GM23248 (cell line): ENCODE measurements at regions not wholly inside any gene's neighbourhood (a gene's known extent, or its start where the extent isn't known, plus 50 kb on each side); places are given as distances from the start of the nearest gene placed in this dataset.
"Not testable (repeated sequence)": the region's sequence is repeated elsewhere in the genome, so short reads cannot be mapped to it uniquely, and the experiment has no call there.

Source experiments
- DNase-seq: peaks from one replicate; pipeline ENCODE4 v3.0.0-alpha.2; 2015
- H2AFZ ChIP-seq: fragments of 200-600 bp; sonication (generic); 2 replicates; pipeline ENCODE4 v1.6.1; 2016; ENCODE audit warnings: antibody characterized with exemption
- H3F3A ChIP-seq: fragments of 200-600 bp; sonication (generic); 2 replicates; pipeline ENCODE4 v1.6.1; 2016; ENCODE audit warnings: mild to moderate bottlenecking, antibody characterized with exemption, mixed run types; ENCODE audit not compliant: insufficient read depth
- H3K27ac ChIP-seq: fragments of 200-600 bp; sonication (generic); 2 replicates; pipeline ENCODE4 v1.5.1; 2016; ENCODE audit warnings: mild to moderate bottlenecking
- H3K27me3 ChIP-seq: fragments of 200-600 bp; sonication (generic); replicated peaks from 2 replicates; pipeline ENCODE4 v1.6.1; 2016; ENCODE audit warnings: mild to moderate bottlenecking; ENCODE audit not compliant: insufficient read depth
- H3K36me3 ChIP-seq: fragments of 200-600 bp; sonication (generic); 2 replicates; pipeline ENCODE4 v1.6.1; 2016; ENCODE audit warnings: low read depth, mild to moderate bottlenecking
- H3K4me1 ChIP-seq: fragments of 200-600 bp; sonication (generic); 2 replicates; pipeline ENCODE4 v1.6.1; 2016; ENCODE audit warnings: mild to moderate bottlenecking; ENCODE audit not compliant: insufficient read depth
- H3K4me2 ChIP-seq: fragments of 200-600 bp; sonication (generic); one replicate; pipeline ENCODE4 v1.6.1; 2016; ENCODE audit warnings: mild to moderate bottlenecking; ENCODE audit not compliant: unreplicated experiment
- H3K4me3 ChIP-seq: fragments of 200-600 bp; sonication (generic); 2 replicates; pipeline ENCODE4 v1.5.1; 2016; ENCODE audit warnings: mild to moderate bottlenecking
- H3K79me2 ChIP-seq: fragments of 200-600 bp; sonication (generic); 2 replicates; pipeline ENCODE4 v1.6.1; 2016; ENCODE audit warnings: mild to moderate bottlenecking; ENCODE audit not compliant: insufficient read depth
- H3K9ac ChIP-seq: fragments of 200-600 bp; sonication (generic); 2 replicates; pipeline ENCODE4 v1.6.1; 2016; ENCODE audit warnings: mild to moderate bottlenecking
- H3K9me2 ChIP-seq: fragments of 200-600 bp; sonication (generic); 2 replicates; pipeline ENCODE4 v1.6.1; 2016; ENCODE audit warnings: mixed run types, mild to moderate bottlenecking, moderate library complexity; ENCODE audit not compliant: insufficient read depth
- H3K9me3 ChIP-seq: fragments of 200-600 bp; sonication (generic); one replicate; pipeline ENCODE4 v1.6.1; 2017; ENCODE audit warnings: low read depth
- H4K20me1 ChIP-seq: fragments of 200-600 bp; sonication (generic); 2 replicates; pipeline ENCODE4 v1.6.0; 2016; ENCODE audit not compliant: insufficient read depth
- EZH2 ChIP-seq: fragments of 200-600 bp; sonication (generic); IDR thresholded peaks from 2 replicates; pipeline ENCODE4 v1.6.1; 2018; ENCODE audit warnings: antibody characterized with exemption, mild to moderate bottlenecking; ENCODE audit not compliant: insufficient read depth, poor library complexity, severe bottlenecking
- EZH2phosphoT487 ChIP-seq: fragments of 200-600 bp; sonication (generic); IDR thresholded peaks from 2 replicates; pipeline ENCODE4 v1.6.1; 2018; ENCODE audit warnings: antibody characterized with exemption, moderate library complexity, mild to moderate bottlenecking, low read depth; ENCODE audit not compliant: insufficient read depth
- WGBS, 2 experiments: methylation state at CpG; one replicate each; pipeline ENCODE4 v1.1.6; 2015 to 2017; ENCODE audit warnings: low lambda C conversion rate in 2 of 2, low coverage in 1 of 2; ENCODE audit errors: missing lambda C conversion rate in 2 of 2; 5-methylcytosine and 5-hydroxymethylcytosine counted together
- in situ Hi-C: fragments of 300-500 bp; cut with MboI; formaldehyde crosslinking; loops from 2 replicates; pipeline ENCODE4 v1.15.0; 2020

DNA sequence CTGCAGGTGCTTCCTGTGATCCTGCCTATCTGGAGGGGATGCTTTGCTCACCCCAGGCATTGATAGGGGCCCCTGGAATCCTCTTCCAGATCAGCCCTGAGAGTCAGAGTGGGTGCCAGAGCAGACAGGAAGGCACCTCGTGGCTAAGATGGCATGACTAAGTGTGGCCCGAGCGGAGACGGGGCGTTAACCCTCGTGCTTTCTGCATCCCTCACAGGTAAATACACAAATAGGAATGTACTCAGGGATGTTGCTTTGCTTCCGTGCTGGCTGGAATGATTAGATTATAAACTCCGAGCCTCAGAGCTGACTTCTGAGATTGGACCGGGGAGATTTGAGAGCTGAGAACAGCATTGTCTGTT, 312.7 kb upstream of the B3GAT1 start:
- no peaks in the 10 kb centered on the region for H3F3A ChIP-seq
- H3K36me3 ChIP-seq: no peaks in the 10 kb centered on the region
- no peak for DNase-seq
- no peaks in the 10 kb centered on the region for H3K9me3 ChIP-seq
- H3K4me3 ChIP-seq: no peak overlapping the region
- no peaks in the 10 kb centered on the region for H4K20me1 ChIP-seq
- no peaks in the 10 kb centered on the region for H3K9me2 ChIP-seq
- no peak overlapping the region for H3K27ac ChIP-seq
- H3K9ac ChIP-seq: no peak overlapping the region
- whole genome bisulfite sequencing, 2 experiments: 31 to 42% methylated on average over 9 of the region's 9 CpGs
- no peaks in the 10 kb centered on the region for H3K4me1 ChIP-seq
- H3K27me3 ChIP-seq: no peaks in the 10 kb centered on the region
- H3K79me2 ChIP-seq: no peaks in the 10 kb centered on the region
- in situ Hi-C loops: no loop called here
- TF ChIP-seq EZH2phosphoT487 (no peak), EZH2 (no peak)
- H2AFZ ChIP-seq: no peak overlapping the region
- no peak overlapping the region for H3K4me2 ChIP-seq

DNA sequence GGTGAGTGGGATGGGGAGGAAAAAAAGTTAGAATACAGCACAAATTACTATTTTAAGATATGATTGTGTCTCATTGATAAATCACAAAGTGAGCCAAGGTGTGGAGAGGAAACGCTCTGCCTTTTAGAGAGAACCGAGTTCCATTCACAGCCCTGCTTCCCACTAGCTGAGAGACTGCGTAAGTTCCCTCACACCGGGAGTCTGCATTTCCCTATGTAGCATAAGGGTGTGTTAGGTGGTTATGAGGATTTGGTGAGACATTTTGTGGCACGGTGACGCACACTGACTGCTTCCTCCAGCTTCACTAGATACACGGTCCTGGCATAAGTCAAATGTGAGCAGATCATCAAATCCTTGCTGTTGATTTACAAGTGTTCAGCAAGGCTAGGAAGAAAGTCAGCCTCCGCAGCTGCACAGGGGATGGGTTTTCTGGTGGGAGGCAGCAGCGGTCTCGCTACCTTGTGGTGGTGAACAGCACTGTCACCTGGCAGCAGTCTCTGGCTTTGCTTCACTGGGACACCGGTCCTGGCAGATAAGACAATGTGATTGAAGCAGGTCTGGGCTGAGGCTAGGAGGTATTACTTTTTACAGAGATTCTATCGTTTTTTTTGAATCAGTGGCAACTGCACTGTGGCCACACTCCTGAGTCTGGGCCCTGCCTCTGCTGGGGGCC, 312.2 kb upstream of the B3GAT1 start:
- no peaks in the 10 kb centered on the region for H3F3A ChIP-seq
- H4K20me1 ChIP-seq: no peaks in the 10 kb centered on the region
- no peaks in the 10 kb centered on the region for H3K9me2 ChIP-seq
- TF ChIP-seq EZH2phosphoT487: no peak
- no peak for TF ChIP-seq EZH2
- in situ Hi-C loops: no loop called here
- no peak overlapping the region for H2AFZ ChIP-seq
- no peak overlapping the region for H3K4me2 ChIP-seq
- no peak overlapping the region for H3K4me3 ChIP-seq
- no peak overlapping the region for H3K9ac ChIP-seq
- no peak overlapping the region for H3K27ac ChIP-seq
- H3K27me3 ChIP-seq: no peaks in the 10 kb centered on the region
- H3K4me1 ChIP-seq: no peaks in the 10 kb centered on the region
- WGBS, 2 experiments: 27 to 29% methylated on average over 12 of the region's 12 CpGs
- no peaks in the 10 kb centered on the region for H3K9me3 ChIP-seq
- H3K36me3 ChIP-seq: no peaks in the 10 kb centered on the region
- H3K79me2 ChIP-seq: no peaks in the 10 kb centered on the region
- no peak for DNase-seq

DNA sequence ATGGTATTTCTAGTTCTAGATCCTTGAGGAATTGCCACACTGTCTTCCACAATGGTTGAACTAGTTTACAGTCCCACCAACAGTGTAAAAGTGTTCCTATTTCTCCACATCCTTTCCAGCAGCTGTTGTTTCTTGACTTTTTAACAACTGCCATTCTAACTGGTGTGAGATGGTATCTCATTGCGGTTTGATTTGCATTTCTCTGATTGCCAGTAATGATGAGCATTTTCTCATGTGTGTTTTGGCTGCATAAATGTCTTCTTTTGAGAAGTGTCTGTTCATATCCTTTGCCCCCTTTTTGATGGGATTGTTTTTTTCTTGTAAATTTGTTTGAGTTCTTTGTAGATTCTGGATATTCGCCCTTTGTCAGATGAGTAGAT, 308.6 kb upstream of the B3GAT1 start:
- 77 to 80% methylated on average over 2 of the region's 2 CpGs for WGBS, 2 experiments
- H3F3A ChIP-seq, H3K4me3 ChIP-seq, H4K20me1 ChIP-seq, H3K4me2 ChIP-seq, H3K27me3 ChIP-seq, H3K9ac ChIP-seq, H3K36me3 ChIP-seq, H3K79me2 ChIP-seq, H3K9me3 ChIP-seq, in situ Hi-C loops, H3K4me1 ChIP-seq, DNase-seq, H2AFZ ChIP-seq, H3K27ac ChIP-seq, H3K9me2 ChIP-seq: not testable (repeated sequence)

DNA sequence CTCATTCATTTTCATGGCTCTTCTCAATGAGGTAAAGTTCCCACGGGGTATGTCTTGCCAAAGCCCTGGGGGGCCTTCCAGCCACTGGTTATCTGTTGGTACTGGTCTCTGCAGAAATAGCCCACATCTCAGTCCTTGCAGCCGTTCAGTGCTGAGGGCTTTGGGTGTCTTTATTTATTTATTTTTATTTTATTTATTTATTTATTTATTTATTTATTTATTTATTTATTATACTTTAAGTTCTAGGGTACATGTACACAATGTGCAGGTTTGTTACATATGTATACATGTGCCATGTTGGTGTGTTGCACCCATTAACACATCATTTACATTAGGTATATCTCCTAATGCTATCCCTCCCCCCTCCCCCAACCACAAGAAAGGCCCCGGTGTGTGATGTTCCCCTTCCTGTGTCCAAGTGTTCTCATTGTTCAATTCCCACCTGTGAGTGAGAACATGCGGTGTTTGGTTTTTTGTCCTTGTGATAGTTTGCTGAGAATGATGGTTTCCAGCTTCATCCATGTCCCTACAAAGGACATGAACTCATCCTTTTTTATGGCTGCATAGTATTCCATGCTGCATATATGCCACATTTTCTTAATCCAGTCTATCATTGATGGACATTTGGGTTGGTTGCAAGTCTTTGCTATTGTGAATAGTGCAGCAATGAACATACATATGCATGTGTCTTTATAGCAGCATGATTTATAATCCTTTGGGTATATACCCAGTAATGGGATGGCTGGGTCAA, 308.1 kb upstream of the B3GAT1 start:
- not testable (repeated sequence) for H3K27me3 ChIP-seq, H3K4me1 ChIP-seq
- WGBS, 2 experiments: 42 to 49% methylated on average over 3 to 4 of the region's 4 CpGs

DNA sequence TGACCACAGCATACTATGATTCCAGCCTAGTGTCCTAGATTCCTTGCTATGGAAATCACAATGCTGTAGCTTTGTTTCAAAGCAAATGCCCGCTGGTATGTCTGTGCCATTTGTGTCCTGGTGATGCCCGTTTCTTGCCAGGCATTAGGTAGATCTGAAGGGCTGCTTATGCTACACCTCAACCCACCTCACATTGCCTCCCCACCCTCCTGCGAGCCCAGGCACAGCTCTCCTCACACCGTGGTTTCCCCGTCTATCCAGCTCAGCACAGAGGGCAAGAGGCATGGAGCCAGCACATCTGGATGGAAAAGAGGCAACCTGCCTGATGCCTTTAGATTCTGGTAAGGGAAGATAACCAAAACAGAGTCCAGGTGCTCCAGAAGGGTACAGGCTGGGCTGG, 307.4 kb upstream of the B3GAT1 start:
- no peak overlapping the region for H3K27ac ChIP-seq
- H2AFZ ChIP-seq: no peak overlapping the region
- no peak for DNase-seq
- TF ChIP-seq EZH2phosphoT487: no peak
- no peak for TF ChIP-seq EZH2
- no peak overlapping the region for H3K9ac ChIP-seq
- no peaks in the 10 kb centered on the region for H3F3A ChIP-seq
- in situ Hi-C loops: no loop called here
- no peaks in the 10 kb centered on the region for H3K4me1 ChIP-seq
- no peaks in the 10 kb centered on the region for H3K9me3 ChIP-seq
- no peaks in the 10 kb centered on the region for H3K27me3 ChIP-seq
- H3K4me2 ChIP-seq: no peak overlapping the region
- H3K9me2 ChIP-seq: no peaks in the 10 kb centered on the region
- 22 to 31% methylated on average over 5 of the region's 5 CpGs for WGBS, 2 experiments
- no peaks in the 10 kb centered on the region for H3K36me3 ChIP-seq
- H4K20me1 ChIP-seq: no peaks in the 10 kb centered on the region
- H3K4me3 ChIP-seq: no peak overlapping the region
- no peaks in the 10 kb centered on the region for H3K79me2 ChIP-seq

More for the DNA sequence above, 308.1 kb upstream of the B3GAT1 start:
- H3F3A ChIP-seq, H3K79me2 ChIP-seq, DNase-seq, H3K4me2 ChIP-seq, in situ Hi-C loops, H3K4me3 ChIP-seq, H3K9ac ChIP-seq, H3K9me2 ChIP-seq, H3K27ac ChIP-seq, H3K9me3 ChIP-seq, H2AFZ ChIP-seq, H4K20me1 ChIP-seq, H3K36me3 ChIP-seq: not testable (repeated sequence)
